NCI-H187 treated with DMSO at 0.1 percent for 48 hours (cell line): ENCODE measurements at regions not wholly inside any gene's neighbourhood (a gene's known extent, or its start where the extent isn't known, plus 50 kb on each side); places are given as distances from the start of the nearest gene placed in this dataset.

Experiments used
- DNase-seq: peaks from one replicate; lab custom pipeline; 2025; lab: John Stamatoyannopoulos, UW

DNA sequence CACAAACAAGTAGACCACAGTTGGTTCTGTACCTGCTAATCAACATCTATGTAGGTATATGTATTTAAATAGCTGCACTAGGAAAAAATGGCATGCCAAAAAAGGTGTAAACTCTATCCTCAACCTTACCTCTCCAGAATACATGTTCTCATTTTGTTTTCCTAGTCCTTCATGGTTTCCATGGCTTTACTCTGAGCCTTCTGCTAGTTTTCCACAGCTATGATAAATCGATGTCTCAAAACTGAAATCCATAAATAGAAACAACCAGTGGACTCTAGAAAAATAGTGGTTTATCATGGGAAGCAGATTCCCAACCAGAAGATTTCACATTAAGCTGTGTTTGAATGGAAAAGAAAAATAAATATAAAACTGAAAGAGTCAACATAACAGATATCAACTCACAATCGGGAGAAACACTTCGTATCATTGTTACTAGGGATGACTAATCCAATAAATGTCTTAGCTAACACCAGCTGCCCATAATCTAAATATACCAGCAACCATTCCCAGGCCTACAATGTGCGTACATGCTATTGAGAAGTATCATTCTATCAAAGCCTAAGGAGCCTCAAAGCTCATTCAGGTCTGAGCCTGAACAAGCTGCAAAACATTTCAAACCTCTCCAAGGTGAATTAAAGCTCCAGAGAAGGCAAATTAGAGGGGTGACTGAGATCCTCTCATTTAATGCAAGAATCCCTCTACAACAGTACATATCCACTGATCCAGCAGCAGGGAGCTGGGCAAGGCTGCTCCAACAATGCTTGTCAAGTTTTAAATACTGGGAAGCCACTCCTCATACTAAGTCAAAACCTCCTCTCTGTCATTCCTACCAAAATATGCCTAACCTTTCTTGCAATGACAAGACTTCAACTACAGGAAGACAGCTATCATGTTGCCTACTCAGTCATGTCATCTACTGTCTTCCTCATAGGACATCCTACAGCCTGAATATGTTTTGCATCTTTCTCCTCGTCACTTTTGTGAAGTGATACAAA lies 90.2 kb downstream of the KCTD12 start:
- DNase-seq, result no peak

DNA sequence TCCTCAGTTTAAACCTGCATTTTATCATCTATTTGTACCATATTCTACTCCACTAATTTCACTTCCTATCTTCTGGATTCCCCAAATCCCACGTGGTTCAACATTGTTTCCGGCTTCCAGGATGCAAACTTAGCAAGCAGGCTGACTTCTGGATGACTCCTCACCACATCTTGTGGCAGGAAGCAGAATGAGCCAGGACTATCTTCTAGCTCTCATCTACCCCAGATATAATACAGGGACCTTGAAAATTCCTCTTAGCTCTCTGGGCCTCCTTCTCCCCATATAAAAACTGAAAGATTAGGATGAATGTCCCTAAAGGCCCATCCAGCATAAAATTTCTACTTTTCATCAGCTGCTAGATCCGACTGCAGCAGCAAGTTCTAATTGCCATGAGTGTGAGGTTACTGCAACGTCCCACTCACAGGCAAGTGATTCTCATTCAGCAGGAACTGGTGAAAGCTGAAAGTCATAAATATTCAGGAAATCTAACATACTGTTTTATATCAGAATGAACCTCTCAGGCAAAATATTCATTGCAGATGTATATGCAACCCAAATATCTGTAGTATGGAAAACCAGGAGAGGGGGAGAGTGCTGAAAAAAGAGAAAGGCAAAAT lies 93.4 kb downstream of the KCTD12 start:
- DNase-seq, result no peak

DNA sequence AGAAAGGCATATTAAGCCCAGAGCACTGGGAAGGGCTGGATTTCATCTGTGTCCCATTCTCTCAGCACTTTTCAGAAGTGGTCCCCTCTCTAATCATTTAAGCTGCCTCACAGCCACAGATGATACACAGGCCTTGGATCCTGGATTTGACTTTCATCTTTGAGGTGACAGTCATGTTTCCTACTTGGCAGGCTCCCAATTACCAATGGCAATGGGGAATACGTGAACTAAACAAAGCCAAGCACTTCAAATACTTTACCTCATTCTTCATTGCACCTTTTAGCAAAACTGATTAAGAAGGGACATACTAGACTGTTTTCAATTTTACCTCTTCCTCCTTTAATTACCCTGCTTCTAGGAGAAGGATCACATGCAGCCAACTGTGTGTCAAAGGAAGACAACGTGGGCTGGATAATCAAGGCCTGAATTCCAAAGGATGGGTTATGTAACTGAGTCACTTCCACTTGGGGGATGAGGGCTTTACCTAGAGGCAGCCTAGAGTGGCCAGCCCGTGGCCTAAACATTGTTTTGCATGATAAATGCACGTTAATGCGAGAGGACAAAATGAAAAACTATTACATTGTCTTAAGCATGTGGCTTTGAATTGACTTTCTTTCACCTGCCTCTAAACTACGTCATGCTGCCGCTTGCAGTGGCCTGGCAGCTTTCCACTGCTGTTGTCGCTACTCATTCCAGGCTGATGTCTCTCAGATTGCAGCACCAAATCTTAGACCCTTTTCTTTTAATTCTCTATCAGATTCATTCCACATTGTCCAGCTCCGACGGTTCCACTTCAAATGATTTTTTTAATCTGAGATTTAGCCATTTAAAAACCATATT lies 95.0 kb downstream of the KCTD12 start:
- DNase-seq, result no peak

DNA sequence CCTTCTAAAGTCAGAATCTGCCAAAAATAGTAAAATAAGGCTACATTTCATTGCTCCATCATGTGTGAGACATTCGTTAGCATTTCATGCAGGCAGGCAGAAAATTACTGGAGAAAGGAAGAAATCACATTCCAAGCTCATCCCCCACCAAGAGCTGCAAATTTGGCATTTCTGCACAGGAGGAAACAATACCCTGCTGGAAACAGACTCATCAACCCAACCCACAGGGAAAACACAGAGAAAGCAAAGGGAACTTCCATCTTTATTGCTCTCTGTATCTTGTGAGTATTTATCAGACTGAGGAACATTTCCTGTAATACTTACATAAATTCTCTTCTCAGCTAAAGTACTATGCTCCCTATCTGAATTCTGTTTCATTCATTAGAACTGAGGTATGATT lies 95.7 kb downstream of the KCTD12 start:
- no peak for DNase-seq

DNA sequence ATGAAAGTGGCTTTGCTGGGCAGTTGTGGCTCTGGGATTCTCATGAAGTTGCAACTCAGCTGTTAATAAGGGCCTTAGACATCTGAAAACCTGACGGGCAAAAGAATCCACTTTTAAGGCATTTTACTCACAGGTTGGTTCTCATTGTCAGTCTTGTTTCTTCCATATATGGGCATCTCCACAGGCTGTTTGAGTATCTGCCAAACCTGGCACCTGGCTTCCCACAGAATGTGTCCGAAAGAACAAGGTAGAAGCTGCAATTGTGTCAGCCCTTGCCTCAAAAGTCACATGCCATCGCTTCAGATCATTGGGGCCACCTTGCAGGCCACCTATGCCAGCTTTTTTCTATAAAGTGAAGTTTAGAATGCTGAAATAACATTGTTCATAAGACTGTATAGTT lies 102.4 kb downstream of the KCTD12 start:
- no peak for DNase-seq

DNA sequence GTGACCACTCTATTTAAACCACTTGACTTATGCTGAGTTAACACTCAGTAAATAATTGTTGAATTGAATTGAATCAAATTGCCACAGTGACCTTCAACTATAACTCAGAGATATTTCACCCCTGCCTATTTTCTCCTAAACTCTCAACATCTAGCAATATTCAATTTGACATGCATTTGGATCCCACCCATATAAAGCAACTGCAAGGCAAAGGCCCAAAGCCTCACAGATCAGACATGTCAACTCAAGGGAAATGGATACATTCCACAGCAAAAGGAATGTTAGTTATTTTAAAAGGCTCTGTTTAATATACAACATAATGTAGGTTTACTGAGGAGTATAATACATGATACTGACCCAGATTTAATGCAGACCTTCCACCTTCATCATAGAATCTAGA lies 107.4 kb downstream of the KCTD12 start:
- DNase-seq, result no peak

DNA sequence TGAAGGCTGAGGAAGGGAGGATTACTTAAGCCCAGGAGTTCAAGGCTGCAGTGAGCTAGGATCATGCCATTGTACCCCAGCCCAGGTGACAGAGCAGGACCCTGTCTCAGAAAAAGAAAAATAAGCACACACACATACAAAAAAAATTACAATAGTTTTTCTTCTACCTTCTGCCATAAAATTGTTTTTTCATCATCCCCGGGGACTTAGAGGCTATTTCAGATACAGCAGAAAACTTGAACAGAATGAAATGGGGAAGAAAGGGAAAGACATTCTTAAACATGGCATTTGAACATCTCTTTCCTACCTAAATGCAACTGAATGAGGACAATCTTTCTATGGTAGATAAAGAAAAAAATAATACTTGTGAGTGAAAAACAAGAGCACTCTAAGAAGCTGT lies 109.1 kb downstream of the KCTD12 start:
- no peak for DNase-seq

DNA sequence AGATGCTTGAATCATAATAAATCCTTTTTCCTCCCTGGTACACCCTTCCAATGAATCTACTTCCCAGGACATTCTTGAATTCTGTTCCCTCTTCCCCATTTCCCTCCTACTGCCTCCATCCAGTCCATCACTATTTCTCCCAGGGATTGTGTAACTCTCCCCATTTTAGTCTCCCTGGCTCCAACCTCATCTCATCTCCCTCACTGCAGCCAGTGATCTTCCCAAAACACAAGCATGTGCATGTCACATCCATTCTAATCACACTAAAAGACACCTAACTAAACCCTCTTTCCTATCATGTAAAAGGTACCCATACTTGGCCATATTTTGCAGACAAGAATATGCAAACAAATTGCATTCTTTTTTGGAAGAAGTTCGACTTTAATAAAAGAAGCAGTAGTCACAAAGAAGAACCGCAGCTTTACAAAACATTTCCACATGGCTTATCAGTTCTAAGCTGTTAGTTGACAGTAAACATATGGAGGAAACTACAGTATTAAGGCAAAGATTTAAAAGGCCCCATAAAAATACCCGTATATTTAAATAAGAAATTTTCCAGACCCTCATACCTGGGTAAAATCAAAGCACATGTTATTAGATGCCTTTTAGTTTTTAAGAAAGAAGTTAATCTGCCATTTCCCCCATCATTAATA lies 111.0 kb downstream of the KCTD12 start:
- no peak for DNase-seq

DNA sequence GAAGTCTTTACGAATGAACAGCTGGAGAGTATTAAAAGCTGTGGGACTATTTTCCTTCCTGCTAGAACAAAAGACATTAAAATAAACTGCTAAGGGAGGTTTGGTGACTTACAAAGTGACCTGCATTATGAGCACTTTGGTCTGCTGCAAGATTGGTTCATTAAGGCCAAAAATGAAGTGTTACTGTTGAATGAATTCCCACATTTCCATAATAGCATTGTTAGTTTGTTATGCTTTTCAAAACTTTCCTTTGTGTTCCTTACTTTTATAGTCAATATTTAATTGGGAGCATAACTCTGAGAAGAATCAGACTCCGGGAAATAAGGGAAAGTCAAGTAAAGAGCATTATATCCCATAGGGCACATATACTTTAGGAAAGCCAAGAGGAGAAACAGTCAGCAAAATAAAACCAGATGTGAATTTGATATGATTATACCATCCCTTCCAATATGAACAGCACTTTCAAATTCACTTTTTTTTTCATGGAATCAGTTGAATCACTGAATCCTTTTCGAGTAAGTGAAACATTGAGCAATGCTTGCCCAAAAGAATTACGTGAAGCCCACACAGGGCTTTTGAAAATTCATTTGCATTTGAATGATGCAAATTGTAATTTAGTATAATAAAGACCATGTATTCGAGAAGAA lies 112.6 kb downstream of the KCTD12 start:
- no peak for DNase-seq

DNA sequence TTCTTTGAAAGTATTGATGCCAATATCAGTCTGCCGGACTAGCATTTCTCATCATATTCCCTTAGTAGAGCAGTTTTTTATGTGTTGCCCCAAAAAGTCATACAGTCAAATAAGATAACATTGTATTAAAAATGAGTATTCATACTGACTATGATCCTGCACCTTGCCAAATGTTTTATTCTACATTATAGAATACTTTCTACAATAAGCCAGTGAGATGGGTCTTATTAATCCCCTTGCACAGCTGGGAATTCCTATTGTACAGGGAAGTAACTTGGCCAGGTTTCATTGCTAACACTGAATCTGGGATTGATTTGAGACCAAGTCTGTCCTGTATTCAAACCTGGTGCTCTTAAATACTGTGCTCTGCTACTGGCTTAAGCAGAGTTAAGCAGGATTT lies 114.0 kb downstream of the KCTD12 start:
- DNase-seq, result no peak

DNA sequence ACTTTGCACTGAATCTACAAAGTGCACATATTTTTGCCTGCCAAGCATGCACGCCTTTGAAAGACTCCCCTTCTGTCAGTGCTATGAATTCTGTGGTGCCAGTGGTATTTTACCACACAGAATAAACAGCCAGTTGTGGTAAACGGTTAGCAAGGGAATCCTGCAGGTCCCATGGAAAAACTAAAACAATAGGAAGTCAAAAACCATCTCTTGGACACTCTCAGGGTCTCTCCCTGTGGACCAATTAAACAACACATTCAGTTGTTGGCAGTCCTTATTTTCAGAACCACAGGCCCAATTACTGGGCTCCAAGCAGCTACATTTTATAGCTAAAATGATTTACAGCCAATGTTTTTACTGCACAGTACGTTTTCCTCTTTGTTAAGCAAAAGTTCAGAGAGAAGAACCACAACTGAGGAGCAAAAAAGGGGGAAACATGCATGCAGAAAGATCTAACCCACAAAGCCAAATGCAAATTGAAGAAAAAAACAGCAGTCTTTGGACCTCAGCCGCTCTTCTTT lies 116.9 kb downstream of the KCTD12 start:
- DNase-seq, result no peak

DNA sequence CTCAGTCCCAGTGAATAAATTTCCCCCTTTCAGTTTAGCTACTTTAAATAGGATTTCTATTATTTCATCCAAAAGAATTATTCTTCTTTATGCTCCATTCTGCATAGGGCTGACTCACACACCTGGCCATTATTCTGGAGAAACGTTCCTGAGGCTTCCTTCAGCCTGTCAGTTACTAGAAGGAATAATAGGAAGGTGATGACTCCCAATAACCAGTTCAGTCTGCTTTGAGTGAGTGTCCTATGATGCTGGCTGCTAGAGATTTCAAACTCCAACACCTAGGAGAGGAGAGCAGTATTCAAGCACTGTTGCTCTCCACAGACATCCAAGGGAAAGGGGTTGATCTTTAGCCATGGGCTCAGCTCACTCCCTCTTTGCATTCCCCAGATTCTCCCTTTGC lies 117.8 kb downstream of the KCTD12 start:
- DNase-seq, result no peak

DNA sequence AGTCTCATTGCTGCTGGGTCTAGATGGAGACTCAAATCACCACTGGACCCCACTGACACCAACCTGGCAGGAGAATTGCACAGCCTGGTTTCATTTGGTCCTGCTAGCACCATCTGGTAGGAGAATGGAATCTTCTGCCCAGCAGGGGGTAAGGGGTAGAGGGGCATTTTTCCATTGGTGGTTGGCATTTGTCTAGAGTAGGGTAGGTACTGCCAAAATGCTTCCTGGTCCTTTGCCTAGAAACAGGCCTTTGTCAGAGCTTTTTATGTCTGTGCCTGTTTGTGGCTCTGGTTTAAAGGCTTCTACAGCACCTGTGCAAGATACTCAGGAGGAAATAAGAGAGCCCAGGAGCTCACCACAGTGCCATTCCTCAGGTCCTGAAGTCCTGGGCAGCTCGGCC lies 121.3 kb downstream of the KCTD12 start:
- no peak for DNase-seq

DNA sequence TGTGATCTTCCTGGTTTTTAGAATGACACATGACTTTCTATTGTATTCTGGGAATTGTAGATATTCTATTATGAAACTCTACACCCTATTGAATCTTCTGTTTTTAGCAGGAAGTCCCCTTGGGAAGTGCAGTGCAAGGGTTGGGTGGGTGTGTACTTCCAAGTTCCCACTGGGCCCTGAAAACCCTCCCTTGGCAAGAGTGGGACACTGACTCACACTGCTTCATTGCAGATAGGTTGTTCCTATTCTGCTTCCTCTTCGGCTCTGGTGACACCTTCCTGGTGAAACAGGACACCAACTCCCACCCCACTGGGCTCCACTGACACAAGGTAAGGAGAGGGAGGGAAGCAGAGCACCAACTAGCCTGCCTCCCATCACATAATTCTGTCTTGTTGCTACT lies 121.8 kb downstream of the KCTD12 start:
- DNase-seq, result no peak

DNA sequence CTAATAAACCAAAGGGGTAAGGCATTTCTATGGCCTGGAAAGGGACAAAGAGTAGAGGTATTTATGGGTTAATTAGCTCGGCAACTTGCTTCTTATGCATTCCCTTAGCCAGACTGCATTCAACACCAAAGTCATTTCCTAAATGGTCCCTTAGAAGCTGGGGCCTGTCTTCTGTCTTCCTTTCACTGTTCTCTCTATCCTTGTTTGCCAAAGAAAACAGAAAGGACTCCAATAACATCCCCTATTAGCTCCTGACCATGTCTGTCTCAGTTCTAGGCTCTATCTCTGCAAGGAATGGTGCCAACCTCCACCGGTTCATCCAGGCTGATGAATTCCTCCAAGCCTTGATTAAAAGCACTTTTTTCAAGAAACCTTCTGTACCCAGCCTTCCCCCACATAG lies 123.5 kb downstream of the KCTD12 start:
- DNase-seq, result no peak

DNA sequence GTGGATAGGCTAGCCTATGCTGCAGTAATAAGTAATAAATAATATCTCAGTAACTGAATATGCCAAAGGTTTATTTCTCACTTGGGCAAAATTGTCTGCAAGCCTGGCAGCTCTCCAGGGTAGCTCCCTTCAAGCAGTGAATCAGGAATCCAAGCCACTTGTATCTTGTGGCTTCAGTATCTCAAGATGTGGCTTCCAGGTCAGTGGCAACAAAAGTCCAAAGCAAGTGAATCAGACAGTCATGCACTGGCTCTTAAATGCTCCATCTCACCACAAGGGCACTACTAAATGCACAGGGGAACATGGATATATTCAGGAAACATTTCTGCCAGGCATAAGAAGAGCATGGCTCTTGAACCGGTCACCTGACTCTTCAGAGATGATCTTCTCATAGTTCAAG lies 126.3 kb downstream of the KCTD12 start:
- DNase-seq, result no peak

DNA sequence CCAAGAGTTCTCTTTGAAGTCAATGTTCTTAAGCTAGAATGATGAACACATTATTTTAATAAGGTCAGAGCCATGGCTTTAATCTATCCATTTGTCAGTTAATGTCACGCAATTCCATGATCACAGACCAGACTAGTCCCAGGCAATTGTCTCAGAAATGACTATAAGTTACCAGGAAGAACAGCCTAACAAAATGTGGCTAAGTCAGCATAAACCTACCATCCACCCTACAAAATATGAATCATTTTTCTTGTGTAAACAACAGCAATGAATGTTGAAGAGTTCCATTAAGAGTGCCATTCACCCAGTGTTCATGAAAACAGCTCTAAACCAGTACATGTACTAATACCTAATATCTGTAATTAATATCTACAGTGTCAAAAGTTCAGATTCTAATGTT lies 127.5 kb downstream of the KCTD12 start:
- no peak for DNase-seq

DNA sequence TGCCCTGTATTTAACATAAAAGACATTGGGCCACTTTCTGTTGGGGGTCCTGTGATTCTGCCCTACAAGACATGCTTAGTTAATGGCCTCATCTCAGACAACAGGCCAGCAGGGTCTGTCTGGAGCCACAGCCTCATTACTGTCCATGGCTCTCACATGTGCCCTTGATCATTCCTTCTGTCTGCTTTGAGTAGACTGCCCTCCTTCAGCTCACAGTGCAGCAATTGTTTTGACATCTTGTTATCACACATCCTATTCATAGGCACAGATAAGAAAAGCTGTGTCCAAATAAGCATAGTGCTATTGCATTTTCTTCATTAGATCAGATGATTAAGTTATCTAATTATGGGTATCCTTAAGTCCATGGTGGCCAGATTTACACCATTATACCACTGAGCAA lies 127.9 kb downstream of the KCTD12 start:
- DNase-seq, result no peak

DNA sequence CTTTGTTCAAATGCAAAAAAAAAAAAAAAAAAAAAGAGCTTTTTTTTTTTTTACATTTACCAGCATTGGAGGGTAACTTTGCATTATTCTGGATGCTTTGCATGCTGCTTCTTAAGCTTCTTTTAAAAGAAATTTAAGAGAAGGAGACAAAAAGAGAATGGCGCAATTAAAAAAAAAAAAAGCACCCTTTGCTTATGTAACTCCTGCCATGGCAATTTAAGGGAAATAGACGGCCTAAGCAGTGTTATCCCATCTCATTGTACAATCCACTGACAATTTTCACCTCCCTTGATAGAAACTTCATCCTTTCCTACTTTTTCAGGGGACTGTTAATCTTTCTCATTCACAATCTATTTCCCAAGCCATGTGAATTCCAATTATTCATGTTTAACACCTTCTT lies 129.8 kb downstream of the KCTD12 start:
- no peak for DNase-seq

DNA sequence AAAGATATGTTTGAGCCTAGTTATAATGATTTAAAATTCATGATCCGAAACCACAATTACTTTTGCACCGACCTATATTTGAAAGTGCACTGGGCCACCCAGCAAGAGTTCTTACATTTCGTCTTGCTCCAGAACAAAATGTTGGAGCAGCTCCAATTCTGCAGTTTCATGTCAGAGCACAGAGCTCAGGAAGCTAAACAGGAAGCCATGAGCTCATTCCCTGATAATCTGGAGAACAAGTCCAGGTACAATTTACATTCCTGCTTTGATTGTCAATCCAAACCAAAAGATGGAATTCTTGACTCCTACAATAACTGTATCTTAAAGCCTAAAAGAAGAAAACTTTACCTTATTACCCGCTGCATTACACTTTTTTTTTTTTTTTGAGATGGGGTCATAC lies 131.8 kb downstream of the KCTD12 start:
- DNase-seq, result no peak

DNA sequence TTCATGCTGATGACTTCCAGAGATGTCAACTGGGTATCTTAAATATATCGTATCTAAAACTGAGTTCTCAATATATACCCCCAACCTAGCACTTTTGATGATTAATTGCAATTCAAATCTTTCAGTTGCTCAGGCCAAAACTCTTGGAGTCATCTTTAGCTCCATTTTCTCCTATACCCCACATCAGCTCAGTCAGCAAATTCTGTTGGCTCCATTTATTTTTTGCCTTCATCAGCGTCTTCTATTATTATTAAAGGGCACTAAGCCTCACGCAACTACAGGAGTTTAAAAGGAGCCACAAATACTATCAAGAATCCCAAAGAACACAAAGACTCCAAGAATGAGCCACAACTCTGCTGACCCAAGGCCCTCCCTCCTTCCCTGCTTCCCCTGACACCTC lies 134.9 kb downstream of the KCTD12 start:
- DNase-seq, result no peak
